Sigmoid colon (tissue), 3 donors: ENCODE measurements at regions not wholly inside any gene's neighbourhood (a gene's known extent, or its start where the extent isn't known, plus 50 kb on each side); places are given as distances from the start of the nearest gene placed in this dataset.

ENCODE experiments used
- CTCF ChIP-seq, 4 experiments: fragments of 450-650 bp in 3 of 4; fragments of 200-600 bp in 1 of 4; IDR thresholded peaks; one replicate each; pipeline ENCODE4 v1.5.1; 2016 to 2019; ENCODE audit warnings: antibody characterized with exemption in 4 of 4, mild to moderate bottlenecking in 3 of 4, moderate library complexity in 2 of 4
- POLR2A ChIP-seq, 2 donors: fragments of 450-650 bp; IDR thresholded peaks; one replicate each; pipeline ENCODE4 v1.6.1; 2016; ENCODE audit warnings: antibody characterized with exemption in 2 of 2, mild to moderate bottlenecking in 2 of 2, moderate library complexity in 2 of 2

GRCh38 chr21:28193189-28193588, 799.5 kb downstream of the LTN1 start:
- TF ChIP-seq POLR2A (IDR thresholded peaks at IDR 0.05) (no peak), CTCF (IDR thresholded peaks at IDR 0.05) (no peak)
